ENCODE measurements at regions not wholly inside any gene's neighbourhood (a gene's known extent, or its start where the extent isn't known, plus 50 kb on each side); places are given as distances from the start of the nearest gene placed in this dataset.

DNA sequence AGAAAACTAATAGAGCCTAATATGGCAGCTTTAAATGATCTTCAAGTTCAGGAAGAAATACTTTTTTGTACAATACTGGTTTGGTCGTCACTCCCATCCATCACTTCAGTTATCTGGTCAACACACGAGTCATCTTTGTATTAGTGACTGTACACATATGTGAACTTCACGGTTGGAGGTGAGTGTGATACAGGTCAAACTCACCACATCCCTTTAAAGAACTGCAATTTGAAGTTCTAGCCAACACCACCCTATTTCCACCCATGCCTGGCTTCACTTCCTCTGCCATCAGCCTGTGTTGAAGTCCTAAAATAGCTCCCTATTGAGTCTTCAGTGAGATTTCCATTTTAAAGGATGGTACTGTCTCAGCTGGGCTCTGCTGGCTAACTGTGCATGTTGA lies 361.9 kb downstream of the TXNL1 start:
- DNase-seq (ENCODE audit: low read depth) = no peak
- Histone ChIP-seq H3K27me3 (ENCODE audit: control insufficient read depth, insufficient read depth, low read length) (no peaks in the 10 kb centered on the region; the same call in 1 of the 2 replicates), H3K4me3 (ENCODE audit: low read depth, low read length) (no peak overlapping the region), H3K36me3 (ENCODE audit: control insufficient read depth, insufficient read depth, low read length) (no peaks in the 10 kb centered on the region)
- POLR2A ChIA-PET = interaction anchor here (0.6 kb wide), 1 partner anchor 18 kb away, joined by 5 read pairs; no protein-coding TSS in a partner anchor
- TF ChIP-seq, protein P1, sequence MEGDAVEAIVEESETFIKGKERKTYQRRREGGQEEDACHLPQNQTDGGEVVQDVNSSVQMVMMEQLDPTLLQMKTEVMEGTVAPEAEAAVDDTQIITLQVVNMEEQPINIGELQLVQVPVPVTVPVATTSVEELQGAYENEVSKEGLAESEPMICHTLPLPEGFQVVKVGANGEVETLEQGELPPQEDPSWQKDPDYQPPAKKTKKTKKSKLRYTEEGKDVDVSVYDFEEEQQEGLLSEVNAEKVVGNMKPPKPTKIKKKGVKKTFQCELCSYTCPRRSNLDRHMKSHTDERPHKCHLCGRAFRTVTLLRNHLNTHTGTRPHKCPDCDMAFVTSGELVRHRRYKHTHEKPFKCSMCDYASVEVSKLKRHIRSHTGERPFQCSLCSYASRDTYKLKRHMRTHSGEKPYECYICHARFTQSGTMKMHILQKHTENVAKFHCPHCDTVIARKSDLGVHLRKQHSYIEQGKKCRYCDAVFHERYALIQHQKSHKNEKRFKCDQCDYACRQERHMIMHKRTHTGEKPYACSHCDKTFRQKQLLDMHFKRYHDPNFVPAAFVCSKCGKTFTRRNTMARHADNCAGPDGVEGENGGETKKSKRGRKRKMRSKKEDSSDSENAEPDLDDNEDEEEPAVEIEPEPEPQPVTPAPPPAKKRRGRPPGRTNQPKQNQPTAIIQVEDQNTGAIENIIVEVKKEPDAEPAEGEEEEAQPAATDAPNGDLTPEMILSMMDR (IDR thresholded peaks at IDR 0.05; ENCODE audit: insufficient read depth, low read depth, low read length) = no peak
- CTCF ChIA-PET = no interaction called here

DNA sequence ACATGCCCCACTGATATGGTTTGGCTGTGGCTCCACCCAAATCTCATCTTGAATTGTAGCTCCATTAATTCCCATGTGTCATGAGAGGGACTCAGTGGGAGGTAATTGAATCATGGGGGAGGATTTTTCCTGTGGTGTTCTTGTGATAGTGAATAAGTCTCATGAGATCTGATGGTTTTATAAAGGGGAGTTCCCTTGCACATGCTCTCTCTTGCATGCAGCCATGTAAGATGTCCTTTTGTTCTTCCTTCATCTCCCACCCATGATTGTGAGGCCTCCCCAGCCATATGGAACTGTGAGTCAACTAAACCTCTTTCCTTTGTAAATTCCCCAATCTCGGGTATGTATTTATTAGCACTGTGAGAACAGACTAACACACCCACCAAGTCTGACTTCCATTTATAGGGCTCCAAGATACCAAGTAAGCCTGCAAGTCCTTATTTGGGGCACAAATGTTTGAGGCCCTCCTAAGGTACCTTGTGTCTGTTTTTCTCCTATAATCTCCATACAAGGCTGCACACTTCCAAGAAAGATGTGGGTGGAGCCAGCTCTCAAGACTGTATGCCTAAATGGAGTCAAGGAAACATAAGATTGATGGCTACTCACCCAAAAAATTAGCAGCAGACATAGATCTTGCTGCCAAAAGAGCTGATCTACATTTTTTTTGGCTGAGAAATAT lies 364.7 kb downstream of the TXNL1 start:
- POLR2A ChIA-PET = no interaction called here
- H3K36me3 ChIP-seq (ENCODE audit: control insufficient read depth, insufficient read depth, low read length) = no peaks in the 10 kb centered on the region
- no peak for DNase-seq (ENCODE audit: low read depth)
- TF ChIP-seq, protein P1 (IDR thresholded peaks at IDR 0.05; ENCODE audit: insufficient read depth, low read depth, low read length) = no peak
- H3K27me3 ChIP-seq (ENCODE audit: control insufficient read depth, insufficient read depth, low read length) = no peaks in the 10 kb centered on the region; the same call in 1 of the 2 replicates
- CTCF ChIA-PET = no interaction called here
- no peak overlapping the region for H3K4me3 ChIP-seq (ENCODE audit: low read depth, low read length)

DNA sequence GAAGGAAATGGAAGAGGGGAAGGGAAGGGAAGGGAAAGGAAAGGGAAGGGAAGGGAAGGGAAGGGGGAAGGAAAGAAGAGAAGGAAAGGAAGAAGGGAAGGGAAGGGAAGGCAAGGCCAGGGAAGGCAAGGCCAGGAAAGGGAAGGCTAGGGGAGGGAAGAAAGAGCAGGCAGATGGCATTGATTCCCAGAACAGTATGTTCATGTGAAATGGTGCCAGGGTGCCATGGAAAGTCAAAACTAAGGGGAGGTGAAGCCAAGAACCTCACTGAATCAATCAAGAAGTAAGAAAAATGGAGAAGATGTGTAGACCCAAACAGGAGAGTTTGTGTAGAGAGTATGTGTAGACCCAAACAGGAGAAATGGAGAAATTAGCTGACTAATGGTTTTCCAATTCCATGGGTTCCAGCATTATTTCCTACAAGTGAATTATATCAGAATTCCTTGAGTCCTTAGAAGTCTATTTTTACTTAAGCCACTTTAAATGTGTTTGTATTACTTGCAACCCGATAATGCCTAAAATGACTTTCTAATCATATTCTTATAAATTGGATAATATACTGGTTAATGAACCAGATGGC lies 367.6 kb downstream of the TXNL1 start:
- DNase-seq (ENCODE audit: low read depth) = no peak
- Histone ChIP-seq H3K36me3 (ENCODE audit: control insufficient read depth, insufficient read depth, low read length) (no peaks in the 10 kb centered on the region), H3K27me3 (ENCODE audit: control insufficient read depth, insufficient read depth, low read length) (no peaks in the 10 kb centered on the region; the same call in 1 of the 2 replicates), H3K4me3 (ENCODE audit: low read depth, low read length) (no peak overlapping the region)
- TF ChIP-seq, protein P1 (IDR thresholded peaks at IDR 0.05; ENCODE audit: insufficient read depth, low read depth, low read length) = no peak
- CTCF ChIA-PET = no interaction called here
- POLR2A ChIA-PET = no interaction called here

DNA sequence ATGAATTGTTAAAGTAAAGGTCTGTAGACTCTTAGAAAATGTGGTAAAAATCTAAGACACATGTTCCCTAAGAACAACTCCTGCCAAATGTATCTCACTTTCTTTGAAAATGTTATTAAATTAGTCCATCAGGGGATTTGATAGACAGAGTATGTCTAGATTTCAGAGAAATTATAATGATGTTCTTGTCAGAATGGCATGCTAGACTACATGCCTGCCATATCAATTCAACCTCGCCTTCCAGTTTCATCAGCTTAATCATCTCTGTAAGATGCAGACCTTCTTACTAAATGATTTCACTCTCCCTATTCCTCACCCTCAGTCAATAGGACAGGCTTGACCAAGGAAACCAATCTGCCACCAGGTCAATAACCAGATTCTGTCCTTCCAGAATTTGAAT lies 368.4 kb downstream of the TXNL1 start:
- H3K27me3 ChIP-seq (ENCODE audit: control insufficient read depth, insufficient read depth, low read length) = no peaks in the 10 kb centered on the region; the same call in 1 of the 2 replicates
- no peak for DNase-seq (ENCODE audit: low read depth)
- TF ChIP-seq, protein P1 (IDR thresholded peaks at IDR 0.05; ENCODE audit: insufficient read depth, low read depth, low read length) = no peak
- H3K4me3 ChIP-seq (ENCODE audit: low read depth, low read length) = no peak overlapping the region
- ChIA-PET POLR2A (no interaction called here), CTCF (no interaction called here)
- no peaks in the 10 kb centered on the region for H3K36me3 ChIP-seq (ENCODE audit: control insufficient read depth, insufficient read depth, low read length)

DNA sequence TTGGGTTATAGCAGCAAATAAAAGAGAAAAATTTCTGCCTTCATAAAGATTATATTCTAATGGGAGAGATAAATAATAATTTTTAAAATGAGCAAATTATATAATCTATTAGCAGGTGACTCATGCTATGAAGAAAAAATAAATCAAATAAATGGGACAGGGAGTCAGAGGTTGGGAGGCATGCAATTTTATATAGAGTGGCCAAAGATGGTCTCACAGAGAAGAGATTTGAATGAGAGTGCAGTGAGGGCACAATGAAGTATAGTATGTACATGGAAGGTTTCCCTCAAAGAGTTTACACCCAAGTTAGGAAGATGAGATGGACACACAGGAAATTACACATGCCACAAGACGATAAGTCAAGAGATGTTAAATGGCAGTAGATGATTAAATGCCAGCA lies 369.4 kb downstream of the TXNL1 start:
- TF ChIP-seq, protein P1 (IDR thresholded peaks at IDR 0.05; ENCODE audit: insufficient read depth, low read depth, low read length) = no peak
- CTCF ChIA-PET = interaction anchor here (1.1 kb wide), 1 partner anchor 38 kb away, joined by 3 read pairs; no protein-coding TSS in a partner anchor
- H3K4me3 ChIP-seq (ENCODE audit: low read depth, low read length) = no peak overlapping the region
- no peaks in the 10 kb centered on the region; the same call in 1 of the 2 replicates for H3K27me3 ChIP-seq (ENCODE audit: control insufficient read depth, insufficient read depth, low read length)
- POLR2A ChIA-PET = no interaction called here
- no peaks in the 10 kb centered on the region for H3K36me3 ChIP-seq (ENCODE audit: control insufficient read depth, insufficient read depth, low read length)
- no peak for DNase-seq (ENCODE audit: low read depth)
